ENCODE measurements at regions not wholly inside any gene's neighbourhood (a gene's known extent, or its start where the extent isn't known, plus 50 kb on each side); places are given as distances from the start of the nearest gene placed in this dataset.

DNA sequence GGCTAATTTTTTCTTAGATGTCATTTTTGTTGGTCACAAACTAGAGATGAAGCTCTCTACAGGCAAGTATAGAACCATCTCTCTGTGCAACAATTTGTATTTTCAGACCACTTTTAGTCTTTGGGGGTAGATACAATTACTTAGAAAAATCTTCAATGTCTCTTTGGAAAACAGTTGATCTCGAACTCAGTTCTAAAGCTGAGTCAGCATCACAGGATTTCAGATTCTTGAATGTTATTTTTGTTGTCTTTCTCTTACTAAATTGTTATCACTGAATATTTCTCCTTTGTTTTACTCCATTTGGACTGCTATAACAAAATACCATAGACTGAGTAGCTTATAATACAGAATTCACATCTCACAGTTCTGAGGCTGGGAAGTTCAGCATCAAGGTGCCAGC, 1557.0 kb downstream of the SI start:
- TF ChIP-seq TEAD4 (IDR thresholded peaks at IDR 0.05): no peak
- TF ChIP-seq NFIC (IDR thresholded peaks at IDR 0.05): no peak
- no peak for TF ChIP-seq MAX (IDR thresholded peaks at IDR 0.05)
- TF ChIP-seq EGR1 (IDR thresholded peaks at IDR 0.05): no peak
- TF ChIP-seq TCF12 (IDR thresholded peaks at IDR 0.05; ENCODE audit: low read depth): no peak
- TF ChIP-seq, protein P1, sequence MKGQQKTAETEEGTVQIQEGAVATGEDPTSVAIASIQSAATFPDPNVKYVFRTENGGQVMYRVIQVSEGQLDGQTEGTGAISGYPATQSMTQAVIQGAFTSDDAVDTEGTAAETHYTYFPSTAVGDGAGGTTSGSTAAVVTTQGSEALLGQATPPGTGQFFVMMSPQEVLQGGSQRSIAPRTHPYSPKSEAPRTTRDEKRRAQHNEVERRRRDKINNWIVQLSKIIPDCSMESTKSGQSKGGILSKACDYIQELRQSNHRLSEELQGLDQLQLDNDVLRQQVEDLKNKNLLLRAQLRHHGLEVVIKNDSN (IDR thresholded peaks at IDR 0.05): no peak
- TF ChIP-seq RAD21 (IDR thresholded peaks at IDR 0.05; ENCODE audit: low read depth): no peak
- no peak for TF ChIP-seq FOXM1 (IDR thresholded peaks at IDR 0.05; ENCODE audit: borderline replicate concordance, low read depth)
- no peak for TF ChIP-seq CREB1 (IDR thresholded peaks at IDR 0.05; ENCODE audit: low read depth)
- no peak for TF ChIP-seq CEBPB (IDR thresholded peaks at IDR 0.05)
- TF ChIP-seq YY1 (IDR thresholded peaks at IDR 0.05; ENCODE audit: low read depth): no peak

DNA sequence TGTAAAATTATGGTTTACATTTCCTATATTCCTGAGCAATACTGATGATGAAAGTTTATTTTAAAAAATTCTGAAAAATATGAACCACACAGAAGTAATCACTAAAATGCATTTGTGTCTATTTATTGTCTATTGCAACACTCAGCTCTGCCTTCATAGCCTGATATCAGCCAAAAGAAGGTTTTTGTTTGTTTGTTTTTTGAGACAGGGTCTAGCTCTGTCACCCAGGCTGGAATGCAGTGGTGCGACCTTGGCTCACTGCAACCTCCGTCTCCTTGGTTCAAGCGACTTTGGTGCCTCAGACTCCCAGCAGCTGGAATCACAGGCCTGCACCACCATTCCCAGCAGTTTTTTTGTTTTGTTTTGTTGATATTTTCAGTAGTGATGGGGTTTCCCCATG, 1560.2 kb downstream of the SI start:
- TF ChIP-seq TEAD4 (IDR thresholded peaks at IDR 0.05) (no peak), CEBPB (IDR thresholded peaks at IDR 0.05) (no peak), YY1 (IDR thresholded peaks at IDR 0.05; ENCODE audit: low read depth) (no peak), REST (IDR thresholded peaks at IDR 0.05; ENCODE audit: low read depth) (no peak), ZBTB7A (IDR thresholded peaks at IDR 0.05; ENCODE audit: low read depth) (no peak), TAF1 (IDR thresholded peaks at IDR 0.05; ENCODE audit: low read depth) (no peak), CREB1 (IDR thresholded peaks at IDR 0.05; ENCODE audit: low read depth) (no peak), EP300 (IDR thresholded peaks at IDR 0.05; ENCODE audit: borderline replicate concordance) (no peak), EGR1 (IDR thresholded peaks at IDR 0.05) (no peak), MAX (IDR thresholded peaks at IDR 0.05) (no peak)
- TF ChIP-seq, protein P1 (IDR thresholded peaks at IDR 0.05): no peak

GRCh38 chr3:163513149-163513657, 1565.1 kb downstream of the SI start:
- TF ChIP-seq RAD21 (IDR thresholded peaks at IDR 0.05; ENCODE audit: low read depth) (no peak), YY1 (IDR thresholded peaks at IDR 0.05; ENCODE audit: low read depth) (no peak), EP300 (IDR thresholded peaks at IDR 0.05; ENCODE audit: borderline replicate concordance) (no peak), MAX (IDR thresholded peaks at IDR 0.05) (no peak), ZBTB7A (IDR thresholded peaks at IDR 0.05; ENCODE audit: low read depth) (no peak), CEBPB (IDR thresholded peaks at IDR 0.05) (no peak), NFIC (IDR thresholded peaks at IDR 0.05) (no peak), FOXM1 (IDR thresholded peaks at IDR 0.05; ENCODE audit: borderline replicate concordance, low read depth) (no peak), TEAD4 (IDR thresholded peaks at IDR 0.05) (no peak), EGR1 (IDR thresholded peaks at IDR 0.05) (no peak), CREB1 (IDR thresholded peaks at IDR 0.05; ENCODE audit: low read depth) (no peak), TCF12 (IDR thresholded peaks at IDR 0.05; ENCODE audit: low read depth) (no peak), TAF1 (IDR thresholded peaks at IDR 0.05; ENCODE audit: low read depth) (no peak), REST (IDR thresholded peaks at IDR 0.05; ENCODE audit: low read depth) (no peak)
- TF ChIP-seq, protein P1 (IDR thresholded peaks at IDR 0.05): no peak

DNA sequence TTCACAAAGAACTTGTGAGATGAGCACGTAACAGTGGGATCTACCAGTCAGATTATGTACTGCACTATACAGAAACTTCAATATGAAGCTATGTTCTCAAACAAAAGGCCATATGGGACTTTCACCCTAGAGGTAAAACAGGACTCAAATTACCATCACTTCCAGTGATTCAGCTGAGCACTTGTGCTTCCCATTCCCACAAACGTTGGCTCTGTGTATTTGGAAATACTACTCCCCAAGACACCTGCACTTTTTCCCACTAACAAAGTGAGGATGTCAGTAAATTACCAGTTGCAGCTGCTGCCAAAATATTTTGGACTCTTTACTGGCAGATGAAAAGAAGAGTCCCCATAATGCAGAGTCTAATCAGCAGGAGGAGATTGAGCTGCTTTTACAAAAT, 1570.1 kb downstream of the SI start:
- TF ChIP-seq NFIC (IDR thresholded peaks at IDR 0.05) (no peak), TAF1 (IDR thresholded peaks at IDR 0.05; ENCODE audit: low read depth) (no peak), TCF12 (IDR thresholded peaks at IDR 0.05; ENCODE audit: low read depth) (no peak), REST (IDR thresholded peaks at IDR 0.05; ENCODE audit: low read depth) (no peak)
